ENCODE measurements at regions not wholly inside any gene's neighbourhood (a gene's known extent, or its start where the extent isn't known, plus 50 kb on each side); places are given as distances from the start of the nearest gene placed in this dataset.

DNA sequence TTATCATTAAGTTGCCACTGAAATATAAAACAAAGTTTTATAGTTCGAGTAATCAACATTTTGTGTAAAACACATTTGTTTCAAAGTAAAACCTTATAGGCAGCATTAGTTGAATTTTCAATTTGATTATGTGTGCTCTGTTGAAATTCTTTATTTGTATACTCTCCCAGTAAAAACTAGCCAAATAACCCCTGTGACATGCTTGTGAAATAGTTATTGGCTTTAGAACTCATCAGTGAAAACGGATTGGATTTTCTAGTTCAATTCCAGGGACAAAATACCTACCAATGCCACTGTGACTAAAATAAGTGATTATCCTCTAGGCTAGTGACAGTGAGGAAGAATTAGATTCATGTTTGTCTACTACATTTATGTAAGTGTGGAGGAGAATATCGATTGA lies 212.9 kb downstream of the TMEM200A start:
- TF ChIP-seq EZH2 (IDR thresholded peaks at IDR 0.05) (no peak), EZH2phosphoT487 (IDR thresholded peaks at IDR 0.05) (no peak)
- TF ChIP-seq, protein P1, sequence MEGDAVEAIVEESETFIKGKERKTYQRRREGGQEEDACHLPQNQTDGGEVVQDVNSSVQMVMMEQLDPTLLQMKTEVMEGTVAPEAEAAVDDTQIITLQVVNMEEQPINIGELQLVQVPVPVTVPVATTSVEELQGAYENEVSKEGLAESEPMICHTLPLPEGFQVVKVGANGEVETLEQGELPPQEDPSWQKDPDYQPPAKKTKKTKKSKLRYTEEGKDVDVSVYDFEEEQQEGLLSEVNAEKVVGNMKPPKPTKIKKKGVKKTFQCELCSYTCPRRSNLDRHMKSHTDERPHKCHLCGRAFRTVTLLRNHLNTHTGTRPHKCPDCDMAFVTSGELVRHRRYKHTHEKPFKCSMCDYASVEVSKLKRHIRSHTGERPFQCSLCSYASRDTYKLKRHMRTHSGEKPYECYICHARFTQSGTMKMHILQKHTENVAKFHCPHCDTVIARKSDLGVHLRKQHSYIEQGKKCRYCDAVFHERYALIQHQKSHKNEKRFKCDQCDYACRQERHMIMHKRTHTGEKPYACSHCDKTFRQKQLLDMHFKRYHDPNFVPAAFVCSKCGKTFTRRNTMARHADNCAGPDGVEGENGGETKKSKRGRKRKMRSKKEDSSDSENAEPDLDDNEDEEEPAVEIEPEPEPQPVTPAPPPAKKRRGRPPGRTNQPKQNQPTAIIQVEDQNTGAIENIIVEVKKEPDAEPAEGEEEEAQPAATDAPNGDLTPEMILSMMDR (IDR thresholded peaks at IDR 0.05) = no peak
